Lower leg skin (tissue), 3 donors: ENCODE measurements at regions not wholly inside any gene's neighbourhood (a gene's known extent, or its start where the extent isn't known, plus 50 kb on each side); places are given as distances from the start of the nearest gene placed in this dataset.

Experiments
- CTCF ChIP-seq, 3 donors: fragments of 450-650 bp; IDR thresholded peaks; one replicate each; pipeline ENCODE4 v1.5.1; 2016; ENCODE audit warnings: antibody characterized with exemption in 3 of 3, mild to moderate bottlenecking in 3 of 3, moderate library complexity in 2 of 3
- POLR2A ChIP-seq, 2 donors: fragments of 450-650 bp; IDR thresholded peaks; one replicate each; pipeline ENCODE4 v1.6.1; 2016 to 2017; ENCODE audit warnings: antibody characterized with exemption in 2 of 2, mild to moderate bottlenecking in 1 of 2, moderate library complexity in 1 of 2

GRCh38 chrX:39475372-39475771 is 622.4 kb downstream of the BCOR start:
- TF ChIP-seq CTCF (IDR thresholded peaks at IDR 0.05) (no peak), POLR2A (IDR thresholded peaks at IDR 0.05) (no peak)
